ENCODE measurements at regions not wholly inside any gene's neighbourhood (a gene's known extent, or its start where the extent isn't known, plus 50 kb on each side); places are given as distances from the start of the nearest gene placed in this dataset.

DNA sequence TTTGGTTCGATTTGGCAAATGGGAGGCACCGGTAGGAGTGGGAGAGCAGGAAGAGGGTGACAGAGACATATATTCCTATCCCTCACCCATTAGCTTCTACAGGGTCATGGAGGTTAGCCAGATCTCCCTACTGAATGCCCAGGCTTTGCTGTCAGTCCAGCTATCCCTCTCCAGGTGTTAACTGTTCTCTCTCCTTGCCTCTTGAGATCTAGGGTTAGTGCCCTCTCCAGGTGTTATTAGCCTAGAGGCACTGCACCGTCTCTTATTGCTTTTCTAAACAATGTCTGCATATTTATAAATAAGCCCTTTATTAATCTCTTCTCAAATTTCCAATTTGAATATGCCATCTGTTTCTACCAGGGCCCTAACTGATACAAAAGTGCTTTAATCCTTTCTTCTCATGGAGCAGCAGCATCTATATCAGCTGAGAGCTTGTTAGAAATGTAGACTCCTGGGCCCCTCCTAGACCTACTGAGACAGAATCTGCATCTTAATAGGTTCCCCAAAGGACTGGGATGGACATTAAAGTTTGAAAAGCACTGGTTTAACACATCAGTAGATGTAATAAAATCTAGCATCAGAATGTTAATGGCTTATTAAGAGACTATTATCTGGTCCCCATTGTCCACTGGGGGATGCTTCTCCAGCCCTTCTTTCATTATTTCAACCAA is 322.5 kb upstream of the SLC24A2 start:
- ChIA-PET CTCF (no interaction called here), POLR2A (no interaction called here)
- Mint-ChIP-seq H3K27me3 (no peaks in the 10 kb centered on the region), H3K9me3 (peaks cover 10% of the 10 kb centered on the region), H3K27ac (no peak overlapping the region), H3K36me3 (ENCODE audit: low read depth) (no peaks in the 10 kb centered on the region), H3K4me3 (no peak overlapping the region), H3K4me1 (no peaks in the 10 kb centered on the region)
- intact Hi-C loops (cut with micrococcal nuclease) = no loop called here
- DNase-seq = no peak
- ATAC-seq (ENCODE audit: low read depth) = no peak
- TF ChIP-seq, protein P1, sequence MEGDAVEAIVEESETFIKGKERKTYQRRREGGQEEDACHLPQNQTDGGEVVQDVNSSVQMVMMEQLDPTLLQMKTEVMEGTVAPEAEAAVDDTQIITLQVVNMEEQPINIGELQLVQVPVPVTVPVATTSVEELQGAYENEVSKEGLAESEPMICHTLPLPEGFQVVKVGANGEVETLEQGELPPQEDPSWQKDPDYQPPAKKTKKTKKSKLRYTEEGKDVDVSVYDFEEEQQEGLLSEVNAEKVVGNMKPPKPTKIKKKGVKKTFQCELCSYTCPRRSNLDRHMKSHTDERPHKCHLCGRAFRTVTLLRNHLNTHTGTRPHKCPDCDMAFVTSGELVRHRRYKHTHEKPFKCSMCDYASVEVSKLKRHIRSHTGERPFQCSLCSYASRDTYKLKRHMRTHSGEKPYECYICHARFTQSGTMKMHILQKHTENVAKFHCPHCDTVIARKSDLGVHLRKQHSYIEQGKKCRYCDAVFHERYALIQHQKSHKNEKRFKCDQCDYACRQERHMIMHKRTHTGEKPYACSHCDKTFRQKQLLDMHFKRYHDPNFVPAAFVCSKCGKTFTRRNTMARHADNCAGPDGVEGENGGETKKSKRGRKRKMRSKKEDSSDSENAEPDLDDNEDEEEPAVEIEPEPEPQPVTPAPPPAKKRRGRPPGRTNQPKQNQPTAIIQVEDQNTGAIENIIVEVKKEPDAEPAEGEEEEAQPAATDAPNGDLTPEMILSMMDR (IDR thresholded peaks at IDR 0.05) = no peak

DNA sequence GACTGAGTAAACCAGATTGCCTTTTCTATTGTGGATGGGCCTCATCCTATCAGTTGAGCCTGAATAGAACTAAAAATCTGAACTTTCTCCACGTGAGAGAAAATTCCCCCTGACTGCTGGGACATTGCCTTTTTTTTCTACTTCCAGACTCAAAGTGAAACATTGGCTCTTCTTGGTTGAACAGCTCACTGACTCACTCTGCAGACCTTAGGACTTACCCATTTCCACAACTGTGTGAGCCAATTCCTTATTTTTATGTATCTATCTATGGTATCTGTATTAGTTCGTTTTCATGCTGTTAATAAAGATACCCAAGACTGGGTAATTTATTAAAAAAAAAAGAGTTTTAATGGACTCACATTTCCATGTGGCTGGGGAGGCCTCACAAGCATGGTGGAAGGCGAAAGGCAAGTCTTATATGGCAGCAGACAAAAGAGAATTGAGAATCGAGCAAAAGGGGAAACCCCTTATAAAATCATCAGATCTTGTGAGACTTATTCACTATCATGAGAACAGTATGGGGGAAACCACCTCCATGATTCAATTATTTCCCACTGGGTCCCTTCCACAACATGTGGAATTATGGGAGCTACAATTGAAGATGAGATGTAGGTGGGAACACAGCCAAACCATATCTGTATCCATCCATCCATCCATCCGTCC is 306.7 kb upstream of the SLC24A2 start:
- TF ChIP-seq, protein P1 (IDR thresholded peaks at IDR 0.05) = no peak
- Mint-ChIP-seq H3K27me3 (no peaks in the 10 kb centered on the region), H3K9me3 (peaks cover 6% of the 10 kb centered on the region), H3K27ac (no peak overlapping the region), H3K4me3 (no peak overlapping the region), H3K4me1 (no peaks in the 10 kb centered on the region), H3K36me3 (ENCODE audit: low read depth) (no peaks in the 10 kb centered on the region)
- ATAC-seq (ENCODE audit: low read depth) (no peak), DNase-seq (no peak)
- POLR2A ChIA-PET = no interaction called here
- CTCF ChIA-PET = no interaction called here
- intact Hi-C loops (cut with micrococcal nuclease) = no loop called here

DNA sequence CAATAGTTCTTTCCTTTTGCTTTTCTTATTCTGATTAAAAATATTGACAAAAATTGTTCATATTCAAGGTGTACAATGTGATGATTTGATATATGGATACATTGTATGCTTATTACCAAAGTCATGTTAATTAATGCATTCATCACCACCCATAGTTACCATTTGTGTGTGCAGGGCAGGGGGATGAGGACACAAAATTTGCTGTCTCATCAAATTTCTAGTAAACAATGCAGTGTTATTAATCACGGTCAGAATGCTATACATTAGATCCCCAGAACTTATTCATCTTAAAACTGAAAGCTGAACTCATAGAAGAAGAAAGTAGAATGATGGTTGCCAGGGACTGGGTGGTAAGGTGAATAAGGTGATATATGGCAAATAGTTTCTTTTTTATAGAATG is 303.7 kb upstream of the SLC24A2 start:
- DNase-seq (no peak), ATAC-seq (ENCODE audit: low read depth) (no peak)
- no peaks in the 10 kb centered on the region for H3K4me1 Mint-ChIP-seq
- H3K27ac Mint-ChIP-seq = no peak overlapping the region
- ChIA-PET CTCF (no interaction called here), POLR2A (no interaction called here)
- TF ChIP-seq, protein P1 (IDR thresholded peaks at IDR 0.05) = no peak
- H3K36me3 Mint-ChIP-seq (ENCODE audit: low read depth) = no peaks in the 10 kb centered on the region
- H3K27me3 Mint-ChIP-seq = no peaks in the 10 kb centered on the region
- H3K4me3 Mint-ChIP-seq = no peak overlapping the region
- intact Hi-C loops (cut with micrococcal nuclease) = no loop called here
- H3K9me3 Mint-ChIP-seq = peaks cover 6% of the 10 kb centered on the region

DNA sequence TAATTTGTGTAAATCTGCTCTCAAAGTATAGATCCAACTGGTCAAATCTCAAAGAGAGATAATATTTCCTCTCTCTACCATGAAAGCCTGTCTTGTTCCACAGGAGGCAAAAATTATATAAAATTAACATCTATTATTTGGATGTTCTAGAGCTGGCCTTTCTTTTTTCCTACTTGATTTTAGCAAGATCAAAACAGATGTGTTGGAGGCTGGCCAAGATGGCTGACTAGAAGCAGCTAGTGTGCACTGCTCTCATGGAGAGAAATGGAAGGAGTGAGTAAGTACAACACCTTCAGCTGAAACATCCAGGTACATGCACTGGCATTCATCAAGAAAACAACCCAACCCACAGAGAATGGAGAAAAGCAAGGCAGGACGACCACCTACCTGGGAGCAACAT is 298.6 kb upstream of the SLC24A2 start:
- Mint-ChIP-seq H3K4me3 (no peak overlapping the region), H3K27ac (no peak overlapping the region), H3K4me1 (no peaks in the 10 kb centered on the region), H3K9me3 (peaks cover 5% of the 10 kb centered on the region), H3K27me3 (no peaks in the 10 kb centered on the region), H3K36me3 (ENCODE audit: low read depth) (no peaks in the 10 kb centered on the region)
- POLR2A ChIA-PET = no interaction called here
- DNase-seq = no peak
- no peak for ATAC-seq (ENCODE audit: low read depth)
- intact Hi-C loops (cut with micrococcal nuclease) = no loop called here
- TF ChIP-seq, protein P1 (IDR thresholded peaks at IDR 0.05) = no peak
- CTCF ChIA-PET = no interaction called here

DNA sequence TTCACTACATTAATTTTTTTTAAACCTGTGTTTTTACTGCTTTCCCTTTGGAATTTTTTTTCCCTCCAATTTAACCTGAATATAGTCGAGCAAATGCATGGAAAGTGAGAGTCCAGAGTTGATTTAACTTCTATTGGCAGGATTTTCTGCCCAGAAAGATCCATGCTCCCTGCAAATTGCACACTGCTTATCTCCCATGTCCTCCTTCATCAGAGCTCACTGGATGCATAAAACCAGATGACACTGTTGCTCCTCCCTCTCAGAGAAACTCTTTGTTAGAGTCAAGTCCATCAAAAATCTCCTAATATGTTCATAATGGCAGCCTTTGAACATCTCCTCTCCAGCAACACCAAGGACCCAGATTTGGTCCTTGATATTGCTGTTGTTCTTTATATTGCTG is 297.0 kb upstream of the SLC24A2 start:
- TF ChIP-seq, protein P1 (IDR thresholded peaks at IDR 0.05) = no peak
- intact Hi-C loops (cut with micrococcal nuclease) = no loop called here
- CTCF ChIA-PET = no interaction called here
- no peaks in the 10 kb centered on the region for H3K4me1 Mint-ChIP-seq
- POLR2A ChIA-PET = no interaction called here
- no peaks in the 10 kb centered on the region for H3K27me3 Mint-ChIP-seq
- DNase-seq (no peak), ATAC-seq (ENCODE audit: low read depth) (no peak)
- no peak overlapping the region for H3K4me3 Mint-ChIP-seq
- H3K27ac Mint-ChIP-seq = no peak overlapping the region
- H3K9me3 Mint-ChIP-seq = no peaks in the 10 kb centered on the region
- H3K36me3 Mint-ChIP-seq (ENCODE audit: low read depth) = no peaks in the 10 kb centered on the region
